Sigmoid colon (tissue), 6 donors: ENCODE measurements at regions not wholly inside any gene's neighbourhood (a gene's known extent, or its start where the extent isn't known, plus 50 kb on each side); places are given as distances from the start of the nearest gene placed in this dataset.

Experiments
- DNase-seq: peaks from one replicate; pipeline ENCODE4 v3.0.0-alpha.2; 2019
- H3K27ac ChIP-seq, 4 donors: fragments of 200-600 bp; sonication (generic); one replicate each; pipeline ENCODE4 v1.5.1; 2016 to 2019; ENCODE audit warnings: mild to moderate bottlenecking in 1 of 4
- H3K27me3 ChIP-seq, 3 donors: fragments of 200-600 bp; sonication (generic); one replicate each; pipeline ENCODE4 v1.5.1; 2019; ENCODE audit warnings: mild to moderate bottlenecking in 1 of 3
- H3K36me3 ChIP-seq, 4 donors: fragments of 200-600 bp; sonication (generic); one replicate each; pipeline ENCODE4 v1.5.1; 2016 to 2019
- H3K4me1 ChIP-seq, 4 donors: fragments of 200-600 bp; sonication (generic); one replicate each; pipeline ENCODE4 v1.5.1; 2017 to 2019
- H3K4me3 ChIP-seq, 4 donors: fragments of 200-600 bp; sonication (generic); one replicate each; pipeline ENCODE4 v1.5.1; 2017 to 2019; ENCODE audit warnings: mild to moderate bottlenecking in 2 of 4, moderate library complexity in 1 of 4
- H3K9me3 ChIP-seq, 4 donors: fragments of 200-600 bp in 3 of 4; sonication (generic) in 3 of 4; one replicate each; pipeline versions ENCODE4 v1.5.1 to v1.6.1; 2013 to 2019
- CTCF ChIP-seq, 4 experiments: fragments of 450-650 bp in 3 of 4; fragments of 200-600 bp in 1 of 4; IDR thresholded peaks; one replicate each; pipeline ENCODE4 v1.5.1; 2016 to 2019; ENCODE audit warnings: antibody characterized with exemption in 4 of 4, mild to moderate bottlenecking in 3 of 4, moderate library complexity in 2 of 4
- EP300 ChIP-seq, 4 donors: sonication (generic); formaldehyde crosslinking; IDR thresholded peaks; one replicate each; pipeline ENCODE4 v1.6.1; 2017; ENCODE audit warnings: antibody characterized with exemption in 4 of 4
- POLR2A ChIP-seq, 2 donors: fragments of 450-650 bp; IDR thresholded peaks; one replicate each; pipeline ENCODE4 v1.6.1; 2016; ENCODE audit warnings: antibody characterized with exemption in 2 of 2, mild to moderate bottlenecking in 2 of 2, moderate library complexity in 2 of 2
- POLR2AphosphoS5 ChIP-seq, 4 donors: sonication (generic); formaldehyde crosslinking; IDR thresholded peaks; one replicate each; pipeline ENCODE4 v1.6.1; 2017; ENCODE audit warnings: antibody characterized with exemption in 4 of 4
- WGBS, 2 donors: extraction: QIAGEN DNeasy Blood & Tissue Kit; methylation state at CpG; one replicate each; pipeline ENCODE4 v1.1.7; 2013; 5-methylcytosine and 5-hydroxymethylcytosine counted together
- intact Hi-C: fragments of 100-400 bp; cut with DNase I; formaldehyde crosslinking; loops from one replicate; pipeline ENCODE4 v1.15.1; 2023
- donor health status: healthy with polysubstance abuse.
- donor health status: healthy.

GRCh38 chr16:51497541-51498211, 346.6 kb upstream of the SALL1 start:
- DNase-seq = no peak
- no peaks in the 10 kb centered on the region for H3K36me3 ChIP-seq
- H3K9me3 ChIP-seq = no peaks in the 10 kb centered on the region
- no peak overlapping the region for H3K4me3 ChIP-seq
- 20 to 67% methylated on average over 2 of the region's 2 CpGs for whole genome bisulfite sequencing, 2 donors
- no peaks in the 10 kb centered on the region for H3K4me1 ChIP-seq
- no peak for TF ChIP-seq CTCF (IDR thresholded peaks at IDR 0.05)
- no peak for TF ChIP-seq POLR2A (IDR thresholded peaks at IDR 0.05)
- no peak for TF ChIP-seq EP300 (IDR thresholded peaks at IDR 0.05)
- TF ChIP-seq POLR2AphosphoS5 (IDR thresholded peaks at IDR 0.05) = no peak
- no peak overlapping the region for H3K27ac ChIP-seq
- H3K27me3 ChIP-seq = no peaks in the 10 kb centered on the region
- intact Hi-C loops = no loop called here

GRCh38 chr16:51490866-51491265, 339.8 kb upstream of the SALL1 start:
- no peak for DNase-seq
- no peak overlapping the region for H3K27ac ChIP-seq
- no peak overlapping the region for H3K4me3 ChIP-seq
- TF ChIP-seq POLR2A (IDR thresholded peaks at IDR 0.05) (no peak), POLR2AphosphoS5 (IDR thresholded peaks at IDR 0.05) (no peak), CTCF (IDR thresholded peaks at IDR 0.05) (no peak), EP300 (IDR thresholded peaks at IDR 0.05) (no peak)
- no peaks in the 10 kb centered on the region for H3K9me3 ChIP-seq
- intact Hi-C loops = no loop called here
- H3K27me3 ChIP-seq = no peaks in the 10 kb centered on the region
- H3K4me1 ChIP-seq = no peaks in the 10 kb centered on the region
- WGBS, 2 donors = 26 to 34% methylated on average over 6 of the region's 6 CpGs
- H3K36me3 ChIP-seq = no peaks in the 10 kb centered on the region

DNA sequence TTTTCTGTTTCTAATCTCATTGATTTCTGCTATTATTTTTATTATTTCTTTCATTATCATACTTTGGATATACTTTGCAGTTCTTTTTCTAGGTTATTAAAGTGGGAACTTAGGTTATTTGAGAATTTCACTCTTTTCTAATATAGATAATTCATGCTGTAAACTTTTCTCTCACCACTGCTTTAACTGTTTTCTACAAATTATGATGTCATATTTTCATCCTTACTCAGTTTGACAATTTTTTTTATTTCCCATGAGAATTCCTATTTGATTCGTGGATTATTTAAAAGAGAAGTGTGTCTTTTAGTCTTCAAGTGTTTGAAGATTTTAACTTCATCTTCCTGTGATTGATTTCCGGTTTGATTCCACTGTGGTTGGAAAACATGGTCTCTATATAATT, 336.8 kb upstream of the SALL1 start:
- 70 to 82% methylated on average over 2 of the region's 2 CpGs for WGBS, 2 donors

DNA sequence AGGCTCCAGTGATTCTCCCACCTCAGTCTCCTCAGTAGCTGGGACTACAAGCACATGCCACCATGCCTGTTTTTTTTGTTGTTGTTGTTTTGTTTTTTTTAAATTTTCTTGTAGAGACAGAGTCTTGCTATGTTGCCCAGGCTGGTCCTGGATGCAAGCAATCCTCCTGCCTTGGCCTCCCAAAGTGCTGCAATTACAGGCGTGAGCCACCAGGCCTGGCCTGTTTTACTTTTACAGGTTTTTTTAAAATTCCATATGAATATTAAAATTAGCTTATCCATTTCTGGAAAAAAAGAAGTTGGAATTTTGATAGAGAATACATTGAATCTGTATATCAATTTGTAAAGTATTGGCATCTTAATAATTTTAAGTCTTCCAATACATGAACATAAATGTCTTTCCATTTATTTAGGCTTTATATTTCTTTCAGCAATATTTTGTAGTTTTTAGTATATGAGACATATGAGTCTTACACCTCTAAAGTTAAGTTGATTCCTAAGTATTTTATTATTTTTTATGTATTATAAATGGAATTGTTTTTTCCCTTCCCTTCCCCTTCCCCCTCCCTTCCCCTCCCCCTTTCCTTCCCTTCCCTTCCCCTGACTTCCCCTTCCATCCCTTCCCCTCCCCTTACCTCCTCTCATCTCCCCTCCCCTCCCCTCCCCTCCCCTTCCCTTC, 323.5 kb upstream of the SALL1 start:
- Histone ChIP-seq H3K9me3 (no peaks in the 10 kb centered on the region), H3K4me3 (no peak overlapping the region), H3K27ac (no peak overlapping the region), H3K4me1 (no peaks in the 10 kb centered on the region), H3K36me3 (no peaks in the 10 kb centered on the region), H3K27me3 (no peaks in the 10 kb centered on the region)
- WGBS, 2 donors = 91 to 96% methylated on average over 1 of the region's 1 CpG
- TF ChIP-seq POLR2A (IDR thresholded peaks at IDR 0.05) (no peak), EP300 (IDR thresholded peaks at IDR 0.05) (no peak), POLR2AphosphoS5 (IDR thresholded peaks at IDR 0.05) (no peak), CTCF (IDR thresholded peaks at IDR 0.05) (no peak)
- no peak for DNase-seq
- intact Hi-C loops = no loop called here

More for the DNA sequence above, 336.8 kb upstream of the SALL1 start:
- DNase-seq = no peak
- Histone ChIP-seq H3K36me3 (no peaks in the 10 kb centered on the region), H3K4me1 (no peaks in the 10 kb centered on the region), H3K27me3 (no peaks in the 10 kb centered on the region), H3K4me3 (no peak overlapping the region), H3K27ac (no peak overlapping the region), H3K9me3 (no peaks in the 10 kb centered on the region)
- no peak for TF ChIP-seq CTCF (IDR thresholded peaks at IDR 0.05)
- no peak for TF ChIP-seq EP300 (IDR thresholded peaks at IDR 0.05)
- no peak for TF ChIP-seq POLR2AphosphoS5 (IDR thresholded peaks at IDR 0.05)
- intact Hi-C loops = no loop called here
